ENCODE measurements at regions not wholly inside any gene's neighbourhood (a gene's known extent, or its start where the extent isn't known, plus 50 kb on each side); places are given as distances from the start of the nearest gene placed in this dataset.

DNA sequence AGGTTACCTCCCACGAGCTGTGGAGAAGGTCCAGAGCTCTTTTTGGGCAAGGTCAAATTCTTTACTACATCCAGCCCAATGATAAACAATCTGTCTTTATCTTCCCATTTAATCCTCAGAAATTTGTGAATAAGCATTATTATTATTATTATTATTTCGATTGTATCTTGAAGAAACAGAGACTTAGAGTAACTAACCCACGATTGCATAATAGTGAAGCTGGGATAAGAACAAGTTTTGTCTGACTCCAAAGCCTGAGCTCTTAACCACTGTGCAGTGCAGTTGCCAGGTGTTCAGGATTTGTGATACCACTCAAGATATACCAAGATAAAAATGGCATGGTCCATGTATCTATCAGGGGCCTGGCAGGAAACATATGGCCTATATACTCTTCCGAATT, 166.5 kb upstream of the LDB2 start:
- ChIA-PET CTCF (no interaction called here), SMC1A (ENCODE audit: uncharacterized antibody, unreplicated experiment) (no interaction called here), POLR2A (no interaction called here), RAD21 (ENCODE audit: unreplicated experiment) (no interaction called here)
- TF ChIP-seq, protein P1, sequence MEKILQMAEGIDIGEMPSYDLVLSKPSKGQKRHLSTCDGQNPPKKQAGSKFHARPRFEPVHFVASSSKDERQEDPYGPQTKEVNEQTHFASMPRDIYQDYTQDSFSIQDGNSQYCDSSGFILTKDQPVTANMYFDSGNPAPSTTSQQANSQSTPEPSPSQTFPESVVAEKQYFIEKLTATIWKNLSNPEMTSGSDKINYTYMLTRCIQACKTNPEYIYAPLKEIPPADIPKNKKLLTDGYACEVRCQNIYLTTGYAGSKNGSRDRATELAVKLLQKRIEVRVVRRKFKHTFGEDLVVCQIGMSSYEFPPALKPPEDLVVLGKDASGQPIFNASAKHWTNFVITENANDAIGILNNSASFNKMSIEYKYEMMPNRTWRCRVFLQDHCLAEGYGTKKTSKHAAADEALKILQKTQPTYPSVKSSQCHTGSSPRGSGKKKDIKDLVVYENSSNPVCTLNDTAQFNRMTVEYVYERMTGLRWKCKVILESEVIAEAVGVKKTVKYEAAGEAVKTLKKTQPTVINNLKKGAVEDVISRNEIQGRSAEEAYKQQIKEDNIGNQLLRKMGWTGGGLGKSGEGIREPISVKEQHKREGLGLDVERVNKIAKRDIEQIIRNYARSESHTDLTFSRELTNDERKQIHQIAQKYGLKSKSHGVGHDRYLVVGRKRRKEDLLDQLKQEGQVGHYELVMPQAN (conservative IDR thresholded peaks at IDR 0.05), result no peak
- TF ChIP-seq NFXL1 (IDR thresholded peaks at IDR 0.05; ENCODE audit: borderline replicate concordance) (no peak), POLR2AphosphoS2 (IDR thresholded peaks at IDR 0.05; ENCODE audit: low read depth, low read length) (no peak), ZSCAN29 (IDR thresholded peaks at IDR 0.05) (no peak), MXI1 (IDR thresholded peaks at IDR 0.05; ENCODE audit: low read depth, low read length) (no peak), KDM1A (IDR thresholded peaks at IDR 0.05; ENCODE audit: borderline replicate concordance) (no peak), KAT2A (conservative IDR thresholded peaks at IDR 0.05; ENCODE audit: control insufficient read depth, low read depth, low read length) (no peak), FOXK2 (IDR thresholded peaks at IDR 0.05) (no peak), NRF1 (conservative IDR thresholded peaks at IDR 0.05; ENCODE audit: low read depth, low read length) (no peak), BACH1 (IDR thresholded peaks at IDR 0.05; ENCODE audit: borderline replicate concordance) (no peak), ATF7 (IDR thresholded peaks at IDR 0.05; ENCODE audit: low read depth) (no peak), IRF4 (IDR thresholded peaks at IDR 0.05; ENCODE audit: low read depth, low read length) (no peak), SP1 (IDR thresholded peaks at IDR 0.05; ENCODE audit: low read depth, low read length) (no peak), HDGF (IDR thresholded peaks at IDR 0.05) (no peak), SMAD5 (IDR thresholded peaks at IDR 0.05; ENCODE audit: low read depth) (no peak), NR2F1 (conservative IDR thresholded peaks at IDR 0.05) (no peak), POLR2A (IDR thresholded peaks at IDR 0.05; ENCODE audit: low read depth, low read length) (no peak)
- TF ChIP-seq, protein P2, sequence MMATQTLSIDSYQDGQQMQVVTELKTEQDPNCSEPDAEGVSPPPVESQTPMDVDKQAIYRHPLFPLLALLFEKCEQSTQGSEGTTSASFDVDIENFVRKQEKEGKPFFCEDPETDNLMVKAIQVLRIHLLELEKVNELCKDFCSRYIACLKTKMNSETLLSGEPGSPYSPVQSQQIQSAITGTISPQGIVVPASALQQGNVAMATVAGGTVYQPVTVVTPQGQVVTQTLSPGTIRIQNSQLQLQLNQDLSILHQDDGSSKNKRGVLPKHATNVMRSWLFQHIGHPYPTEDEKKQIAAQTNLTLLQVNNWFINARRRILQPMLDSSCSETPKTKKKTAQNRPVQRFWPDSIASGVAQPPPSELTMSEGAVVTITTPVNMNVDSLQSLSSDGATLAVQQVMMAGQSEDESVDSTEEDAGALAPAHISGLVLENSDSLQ (IDR thresholded peaks at IDR 0.05), result no peak
- TF ChIP-seq, protein P3, sequence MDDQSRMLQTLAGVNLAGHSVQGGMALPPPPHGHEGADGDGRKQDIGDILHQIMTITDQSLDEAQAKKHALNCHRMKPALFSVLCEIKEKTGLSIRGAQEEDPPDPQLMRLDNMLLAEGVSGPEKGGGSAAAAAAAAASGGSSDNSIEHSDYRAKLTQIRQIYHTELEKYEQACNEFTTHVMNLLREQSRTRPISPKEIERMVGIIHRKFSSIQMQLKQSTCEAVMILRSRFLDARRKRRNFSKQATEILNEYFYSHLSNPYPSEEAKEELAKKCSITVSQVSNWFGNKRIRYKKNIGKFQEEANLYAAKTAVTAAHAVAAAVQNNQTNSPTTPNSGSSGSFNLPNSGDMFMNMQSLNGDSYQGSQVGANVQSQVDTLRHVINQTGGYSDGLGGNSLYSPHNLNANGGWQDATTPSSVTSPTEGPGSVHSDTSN (IDR thresholded peaks at IDR 0.05; ENCODE audit: insufficient replicate concordance, low read depth, low read length), result no peak
- TF ChIP-seq, protein P4, sequence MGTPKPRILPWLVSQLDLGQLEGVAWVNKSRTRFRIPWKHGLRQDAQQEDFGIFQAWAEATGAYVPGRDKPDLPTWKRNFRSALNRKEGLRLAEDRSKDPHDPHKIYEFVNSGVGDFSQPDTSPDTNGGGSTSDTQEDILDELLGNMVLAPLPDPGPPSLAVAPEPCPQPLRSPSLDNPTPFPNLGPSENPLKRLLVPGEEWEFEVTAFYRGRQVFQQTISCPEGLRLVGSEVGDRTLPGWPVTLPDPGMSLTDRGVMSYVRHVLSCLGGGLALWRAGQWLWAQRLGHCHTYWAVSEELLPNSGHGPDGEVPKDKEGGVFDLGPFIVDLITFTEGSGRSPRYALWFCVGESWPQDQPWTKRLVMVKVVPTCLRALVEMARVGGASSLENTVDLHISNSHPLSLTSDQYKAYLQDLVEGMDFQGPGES (IDR thresholded peaks at IDR 0.05), result no peak
- no peak overlapping the region for H3K4me2 ChIP-seq (ENCODE audit: control insufficient read depth, insufficient read depth)
- H3K27ac ChIP-seq (ENCODE audit: control insufficient read depth, insufficient read depth), result no peak overlapping the region
- H3K9me3 ChIP-seq (replicated peaks; ENCODE audit: control insufficient read depth, insufficient read depth, low read length), result no peaks in the 10 kb centered on the region
- DNase-seq (ENCODE audit: low read depth, low spot score) (no peak), FAIRE-seq (no peak), ATAC-seq (no peak)
- intact Hi-C loops (cut with micrococcal nuclease; ENCODE audit: unreplicated experiment), result no loop called here
- H3K4me1 ChIP-seq (ENCODE audit: control insufficient read depth, insufficient read depth, low read length), result no peaks in the 10 kb centered on the region
- H3K27me3 ChIP-seq (replicated peaks in 1 of 2; ENCODE audit: control insufficient read depth in 2 of 2, insufficient read depth in 2 of 2, low read length in 1 of 2), result no peaks in the 10 kb centered on the region
- no peak overlapping the region for H2AFZ ChIP-seq (ENCODE audit: control insufficient read depth, low read depth, low read length)
- no TSS peak for BruUV-seq (replicated peaks)
- no peaks in the 10 kb centered on the region for H4K20me1 ChIP-seq (ENCODE audit: control insufficient read depth, insufficient read depth)
- H3K36me3 ChIP-seq (ENCODE audit: control insufficient read depth in 2 of 2, insufficient read depth in 2 of 2, low read length in 1 of 2), result no peaks in the 10 kb centered on the region
- no peak overlapping the region for H3K4me3 ChIP-seq
- 21% methylated on average over 4 of the region's 4 CpGs for WGBS (ENCODE audit: insufficient coverage, insufficient replicate concordance, low lambda C conversion rate, missing lambda C conversion rate)
- no peaks in the 10 kb centered on the region for H3K79me2 ChIP-seq (ENCODE audit: control insufficient read depth, insufficient read depth, low read length)
- no peak overlapping the region for H3K9ac ChIP-seq (ENCODE audit: control insufficient read depth, insufficient read depth, low read length)
- in situ Hi-C loops (cut with MboI), result no loop called here
